NCI-H1436 treated with DMSO at 0.1 percent for 48 hours (cell line): ENCODE measurements at regions not wholly inside any gene's neighbourhood (a gene's known extent, or its start where the extent isn't known, plus 50 kb on each side); places are given as distances from the start of the nearest gene placed in this dataset.

Experiments used
- DNase-seq: peaks from one replicate; lab custom pipeline; 2025; lab: John Stamatoyannopoulos, UW

- no peak for DNase-seq
Measured at GRCh38 chr2:156845806-156846558, 409.8 kb downstream of the GPD2 start.

DNA sequence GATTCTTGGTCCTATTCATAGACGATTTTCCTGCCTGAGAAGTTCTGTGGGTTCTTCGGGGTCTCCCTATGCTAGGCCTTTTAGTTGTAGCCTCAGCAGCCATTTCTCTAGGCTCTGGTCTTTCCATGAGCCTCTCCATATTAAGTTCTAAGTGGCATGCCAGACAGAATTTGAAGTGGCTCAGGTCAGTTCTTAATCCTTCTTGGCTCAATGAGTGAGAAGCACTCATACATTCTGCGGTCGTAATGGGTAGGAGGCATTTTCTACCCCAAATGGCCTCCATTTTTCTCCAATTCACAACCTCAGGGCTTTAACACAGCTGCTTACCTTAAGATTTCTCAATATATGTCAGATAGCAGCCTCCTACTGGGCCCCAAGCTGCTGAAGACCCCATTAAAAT lies 405.3 kb upstream of the GALNT5 start:
- DNase-seq = no peak

- DNase-seq = no peak
Measured at GRCh38 chr2:156852681-156853080, 404.8 kb upstream of the GALNT5 start.

DNA sequence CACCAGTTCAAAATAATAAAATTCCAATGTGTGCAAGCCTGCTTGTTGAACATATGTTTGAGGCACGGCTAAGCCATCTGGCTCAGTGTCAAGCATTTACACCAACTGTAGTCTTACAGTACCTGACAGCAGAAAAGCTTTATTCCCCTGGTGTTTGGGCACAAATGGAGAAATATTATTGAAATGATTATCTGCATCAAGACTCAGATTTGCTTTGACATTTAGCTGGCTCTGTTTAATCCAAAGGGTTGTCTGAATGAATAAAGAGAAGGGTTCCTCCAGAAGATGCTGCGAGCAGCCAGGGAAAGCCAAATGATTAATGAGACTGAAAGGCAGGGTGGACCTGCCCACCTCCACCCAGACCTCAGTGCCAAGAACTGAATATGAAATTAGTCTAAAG lies 393.2 kb upstream of the GALNT5 start:
- DNase-seq = no peak

DNA sequence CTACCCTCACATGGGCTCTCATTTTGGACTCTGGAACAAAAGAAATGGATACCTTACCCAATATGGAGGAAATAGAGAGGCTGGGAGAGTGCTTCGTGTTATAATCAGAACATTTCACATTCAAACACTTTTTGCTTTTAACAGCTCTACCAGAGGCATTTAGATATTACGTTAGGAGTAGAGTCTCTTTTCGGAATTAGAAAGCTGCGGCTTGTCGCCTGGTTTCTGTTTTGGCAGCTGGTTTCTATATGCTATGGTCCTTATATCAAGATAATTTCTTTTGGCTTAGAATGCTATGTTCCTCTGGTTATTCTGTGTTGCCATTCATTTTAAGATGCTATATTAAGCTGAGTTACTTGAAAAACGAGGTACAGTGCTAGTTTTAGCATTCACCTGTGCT lies 392.8 kb upstream of the GALNT5 start:
- DNase-seq = no peak

DNA sequence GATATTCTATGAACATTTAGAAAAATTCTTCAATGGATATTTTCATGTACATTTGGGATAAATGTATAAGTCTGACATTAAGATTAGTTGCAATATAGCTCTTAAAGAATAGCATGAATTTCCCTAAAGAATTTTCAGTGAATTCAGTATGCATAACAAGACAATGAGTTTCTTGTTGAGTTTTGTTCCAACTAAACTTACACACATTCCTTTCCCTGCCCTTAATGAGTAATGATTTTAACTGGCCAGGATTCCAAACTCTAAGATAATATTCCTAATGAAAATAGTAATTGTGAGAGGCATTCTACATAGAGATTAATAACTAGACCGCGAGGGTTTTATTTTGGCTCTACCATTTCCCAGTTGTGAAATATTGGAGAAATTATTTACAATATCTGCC lies 390.3 kb upstream of the GALNT5 start:
- no peak for DNase-seq

DNA sequence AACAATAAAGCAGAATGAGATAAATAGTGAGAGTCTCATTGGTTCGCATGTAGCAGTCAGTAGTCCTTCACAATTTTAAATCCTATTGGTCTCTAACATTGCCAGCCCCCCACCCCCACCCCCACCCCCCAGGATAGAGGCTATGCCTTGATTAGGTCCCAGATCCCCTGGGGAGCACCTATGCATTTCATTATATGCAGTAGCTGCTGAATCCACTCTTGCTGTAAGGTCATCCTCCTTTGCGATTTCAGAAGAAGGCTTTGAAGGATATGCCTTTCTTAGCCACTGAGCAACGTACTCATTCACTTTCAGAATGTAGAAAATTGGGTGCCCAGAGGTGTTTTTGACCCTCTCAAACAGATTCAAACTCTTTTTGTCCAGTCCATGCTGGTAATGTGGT lies 382.8 kb upstream of the GALNT5 start:
- no peak for DNase-seq

- DNase-seq = no peak
Measured at GRCh38 chr2:156883804-156884203, 373.7 kb upstream of the GALNT5 start.

- no peak for DNase-seq
Measured at GRCh38 chr2:156884216-156884615, 373.3 kb upstream of the GALNT5 start.

- no peak for DNase-seq
Measured at GRCh38 chr2:156890529-156891148, 366.9 kb upstream of the GALNT5 start.

DNA sequence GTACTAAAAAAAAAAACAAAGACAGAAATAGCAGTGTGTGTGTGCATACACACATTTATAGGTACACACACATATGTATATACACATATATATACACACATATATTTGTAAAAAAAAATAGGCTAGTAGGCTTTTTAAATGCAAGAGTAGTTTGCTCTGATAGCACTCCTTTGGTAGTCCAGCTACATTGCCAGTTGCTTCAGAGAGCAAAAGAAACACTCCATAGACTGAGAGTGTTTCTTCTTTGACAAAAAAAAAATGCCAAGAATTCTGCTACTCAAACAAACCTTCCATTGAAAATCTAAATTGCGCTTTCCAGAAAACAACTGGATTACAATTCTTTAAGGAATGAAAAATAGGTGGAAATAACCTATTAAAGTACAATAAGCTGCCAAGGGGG lies 365.9 kb upstream of the GALNT5 start:
- DNase-seq = no peak

- peak; percentile 43 for DNase-seq
Measured at GRCh38 chr2:156892467-156893281, 364.8 kb upstream of the GALNT5 start.

- DNase-seq = no peak
Measured at GRCh38 chr2:156896294-156896693, 361.2 kb upstream of the GALNT5 start.

DNA sequence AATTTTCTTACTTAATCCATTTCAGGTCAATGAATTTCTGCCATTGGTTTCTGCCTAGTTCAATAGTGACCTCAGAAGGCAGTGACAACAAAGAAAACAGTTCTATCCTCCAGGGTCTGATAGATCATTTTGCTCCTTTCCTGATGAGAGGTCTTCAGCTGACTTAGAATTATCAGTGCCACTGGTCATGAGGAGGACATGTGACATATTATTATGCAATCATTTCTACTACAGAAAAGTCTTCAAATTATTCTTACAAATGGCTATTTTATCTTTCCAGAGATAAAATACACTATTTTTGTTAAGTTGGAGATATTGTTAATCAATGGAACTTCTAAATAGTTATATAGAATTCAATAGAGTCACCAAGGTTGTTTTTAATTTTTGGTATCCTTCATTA lies 360.0 kb upstream of the GALNT5 start:
- DNase-seq = no peak

DNA sequence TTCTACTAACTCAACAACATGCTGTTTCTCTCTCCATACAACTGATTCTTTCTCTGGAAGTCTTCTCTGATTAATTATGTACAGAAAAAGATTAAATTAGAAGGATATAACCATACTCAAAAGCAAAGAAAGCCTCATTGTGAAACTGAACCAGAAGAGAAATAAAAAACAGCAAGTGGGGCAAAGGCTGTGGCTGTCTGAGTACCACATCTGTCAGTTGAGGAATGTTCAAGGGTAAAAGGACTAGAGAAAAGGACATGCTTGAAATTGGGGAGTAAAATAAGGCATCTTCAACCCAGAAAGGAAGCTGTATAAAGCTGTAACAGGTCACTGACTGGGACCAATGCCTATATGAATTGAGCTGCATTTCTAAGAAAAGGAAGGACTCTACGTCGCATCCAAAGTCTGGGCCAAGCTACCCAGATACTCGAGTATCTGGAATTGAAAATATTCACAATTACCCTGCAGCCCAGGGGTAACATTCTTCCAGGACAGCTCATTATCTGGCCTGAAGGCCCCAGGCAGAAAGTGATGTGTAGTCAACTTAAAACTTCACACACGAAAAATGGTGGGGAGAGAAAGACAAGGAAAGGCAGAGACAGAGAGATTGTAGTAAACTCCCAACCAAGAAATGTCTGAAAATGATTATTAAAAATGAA lies 356.0 kb upstream of the GALNT5 start:
- no peak for DNase-seq

DNA sequence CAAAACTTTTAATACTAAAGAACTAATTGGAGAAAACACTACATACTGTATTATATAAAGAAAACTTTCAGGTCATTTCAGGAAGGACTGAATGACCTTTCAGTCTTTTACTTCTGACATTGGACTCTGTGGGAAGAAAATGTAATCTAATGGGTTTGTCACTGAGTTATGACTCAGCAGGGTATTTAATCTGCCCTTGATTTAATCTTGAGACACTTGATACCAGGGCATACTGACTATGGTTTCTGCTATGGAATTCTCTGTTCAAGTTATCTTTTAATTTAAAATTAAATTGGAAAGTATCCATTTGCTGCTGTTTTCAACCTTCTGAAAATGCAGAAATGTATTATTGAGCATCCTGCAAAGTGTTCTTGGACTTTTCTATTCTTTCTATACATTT lies 354.2 kb upstream of the GALNT5 start:
- no peak for DNase-seq

GRCh38 chr2:156907806-156908205 lies 349.7 kb upstream of the GALNT5 start:
- no peak for DNase-seq

DNA sequence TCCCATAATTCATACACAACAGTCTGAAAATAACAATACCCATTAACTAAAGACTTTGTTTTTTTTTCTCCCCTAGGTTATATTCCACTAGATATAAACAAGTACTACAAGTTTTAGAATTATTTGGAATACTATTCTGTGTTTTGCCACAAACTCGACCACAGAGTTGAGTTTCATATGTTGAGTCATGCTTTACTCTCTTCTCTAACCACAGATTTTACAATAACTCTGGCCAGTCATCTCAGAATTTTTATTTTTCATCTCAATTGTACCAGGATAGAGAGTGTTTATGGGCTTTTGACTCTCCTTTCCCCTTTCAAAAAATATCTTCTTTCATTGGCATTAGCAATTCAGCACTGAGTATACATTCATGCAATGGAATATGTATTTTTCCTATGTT lies 348.7 kb upstream of the GALNT5 start:
- DNase-seq = no peak

DNA sequence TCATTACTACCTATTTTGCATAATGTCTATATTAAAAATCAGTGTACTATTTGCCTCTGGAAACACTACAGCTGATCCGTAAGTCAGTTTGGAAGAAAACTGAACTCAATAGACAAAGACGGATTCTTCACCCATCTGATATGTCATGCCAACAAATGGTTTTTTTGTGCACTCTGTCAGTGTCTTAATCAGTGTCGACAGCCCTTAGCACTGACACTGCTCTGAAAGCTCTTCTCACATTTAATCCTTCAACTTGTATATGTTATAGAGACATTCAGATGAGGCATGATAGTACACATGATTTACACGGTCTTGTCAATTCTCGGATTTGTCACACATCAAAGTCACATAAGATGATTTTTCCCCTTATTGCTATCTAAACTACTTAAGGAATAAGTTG lies 347.5 kb upstream of the GALNT5 start:
- DNase-seq = no peak

- no peak for DNase-seq
Measured at GRCh38 chr2:156915332-156915731, 342.2 kb upstream of the GALNT5 start.

DNA sequence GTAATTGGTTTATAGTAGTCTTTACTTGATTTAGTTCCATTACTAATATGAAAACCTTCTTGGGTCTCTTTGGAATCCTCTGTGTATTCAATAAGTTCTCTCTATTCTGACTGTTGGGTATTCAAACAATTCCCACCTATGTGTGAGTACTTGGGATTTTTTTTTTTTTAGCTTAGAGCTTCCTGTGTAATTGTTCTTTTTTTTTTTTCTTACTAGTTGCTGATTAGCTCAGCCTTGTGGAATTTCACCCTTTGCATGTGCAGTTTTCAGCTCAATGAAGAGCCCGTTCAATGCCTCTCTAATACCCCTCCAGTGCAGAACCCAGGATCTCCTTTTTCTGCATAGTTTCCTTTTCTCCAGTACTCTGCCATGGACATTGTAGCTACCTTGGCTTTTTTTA lies 339.1 kb upstream of the GALNT5 start:
- no peak for DNase-seq

DNA sequence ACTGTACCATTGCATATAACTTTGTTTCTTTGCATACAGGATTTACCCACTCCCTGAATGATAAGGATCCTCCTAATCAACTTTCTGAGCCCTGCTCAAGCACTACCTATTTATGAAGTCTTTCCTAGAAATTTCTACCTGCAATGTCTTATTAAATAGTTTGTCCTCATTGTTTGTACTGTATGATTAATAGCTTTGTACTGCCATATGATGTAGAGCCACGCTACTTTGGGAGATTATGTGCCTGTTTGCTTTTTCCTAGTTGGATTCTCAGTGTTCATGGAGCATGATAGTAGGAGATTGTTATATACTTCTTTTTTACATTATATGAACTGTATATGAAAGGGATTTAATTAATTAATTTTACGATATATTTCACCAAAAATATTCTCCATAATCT lies 327.1 kb upstream of the GALNT5 start:
- no peak for DNase-seq
